ENCODE measurements at regions not wholly inside any gene's neighbourhood (a gene's known extent, or its start where the extent isn't known, plus 50 kb on each side); places are given as distances from the start of the nearest gene placed in this dataset.

GRCh38 chr4:92106816-92107215 lies 196.9 kb upstream of the GRID2 start:
- TF ChIP-seq EZH2 (IDR thresholded peaks at IDR 0.05; ENCODE audit: borderline replicate concordance, low read depth, low read length, severe bottlenecking) (no peak), CTCF (IDR thresholded peaks at IDR 0.05; ENCODE audit: borderline replicate concordance, extremely low read depth, low read length, poor library complexity, severe bottlenecking) (no peak)
- Histone ChIP-seq H3K4me2 (ENCODE audit: insufficient read depth, low read length) (no peak overlapping the region), H3K4me1 (ENCODE audit: insufficient read depth, low read length) (no peaks in the 10 kb centered on the region), H3K27ac (ENCODE audit: low read length) (no peak overlapping the region), H4K20me1 (ENCODE audit: insufficient read depth, low read length) (no peaks in the 10 kb centered on the region), H3K79me2 (ENCODE audit: insufficient read depth, low read length) (no peaks in the 10 kb centered on the region), H3K9ac (ENCODE audit: low read depth, low read length) (no peak overlapping the region), H3K36me3 (ENCODE audit: insufficient read depth, low read length) (no peaks in the 10 kb centered on the region), H3K9me3 (ENCODE audit: insufficient read depth, low read length, severe bottlenecking) (no peaks in the 10 kb centered on the region), H3K27me3 (ENCODE audit: insufficient read depth, low read length, poor library complexity) (no peaks in the 10 kb centered on the region), H2AFZ (ENCODE audit: low read depth, low read length) (no peak overlapping the region), H3K4me3 (ENCODE audit: low read depth in 1 of 2, low read length in 2 of 2) (no peak overlapping the region)
- no peak for DNase-seq
- no peak for ATAC-seq (ENCODE audit: insufficient read depth, low read depth)

- H3K27ac ChIP-seq (ENCODE audit: low read length), result no peak overlapping the region
- no peaks in the 10 kb centered on the region for H3K79me2 ChIP-seq (ENCODE audit: insufficient read depth, low read length)
- no peak overlapping the region for H2AFZ ChIP-seq (ENCODE audit: low read depth, low read length)
- no peak for TF ChIP-seq CTCF (IDR thresholded peaks at IDR 0.05; ENCODE audit: borderline replicate concordance, extremely low read depth, low read length, poor library complexity, severe bottlenecking)
- TF ChIP-seq EZH2 (IDR thresholded peaks at IDR 0.05; ENCODE audit: borderline replicate concordance, low read depth, low read length, severe bottlenecking), result no peak
- no peak overlapping the region for H3K4me3 ChIP-seq (ENCODE audit: low read depth in 1 of 2, low read length in 2 of 2)
- no peak overlapping the region for H3K9ac ChIP-seq (ENCODE audit: low read depth, low read length)
- H3K36me3 ChIP-seq (ENCODE audit: insufficient read depth, low read length), result no peaks in the 10 kb centered on the region
- H3K4me1 ChIP-seq (ENCODE audit: insufficient read depth, low read length), result no peaks in the 10 kb centered on the region
- no peaks in the 10 kb centered on the region for H3K9me3 ChIP-seq (ENCODE audit: insufficient read depth, low read length, severe bottlenecking)
- no peak overlapping the region for H3K4me2 ChIP-seq (ENCODE audit: insufficient read depth, low read length)
- no peaks in the 10 kb centered on the region for H4K20me1 ChIP-seq (ENCODE audit: insufficient read depth, low read length)
- ATAC-seq (ENCODE audit: insufficient read depth, low read depth) (no peak), DNase-seq (no peak)
- no peaks in the 10 kb centered on the region for H3K27me3 ChIP-seq (ENCODE audit: insufficient read depth, low read length, poor library complexity)
Observed at GRCh38 chr4:92111493-92111892, 192.3 kb upstream of the GRID2 start.

- no peak for ATAC-seq (ENCODE audit: insufficient read depth, low read depth)
- Histone ChIP-seq H4K20me1 (ENCODE audit: insufficient read depth, low read length) (no peaks in the 10 kb centered on the region), H3K27ac (ENCODE audit: low read length) (no peak overlapping the region), H3K36me3 (ENCODE audit: insufficient read depth, low read length) (no peaks in the 10 kb centered on the region), H3K4me2 (ENCODE audit: insufficient read depth, low read length) (no peak overlapping the region), H3K4me3 (ENCODE audit: low read depth in 1 of 2, low read length in 2 of 2) (no peak overlapping the region), H3K27me3 (ENCODE audit: insufficient read depth, low read length, poor library complexity) (no peaks in the 10 kb centered on the region), H2AFZ (ENCODE audit: low read depth, low read length) (no peak overlapping the region), H3K79me2 (ENCODE audit: insufficient read depth, low read length) (no peaks in the 10 kb centered on the region), H3K9me3 (ENCODE audit: insufficient read depth, low read length, severe bottlenecking) (no peaks in the 10 kb centered on the region), H3K4me1 (ENCODE audit: insufficient read depth, low read length) (no peaks in the 10 kb centered on the region), H3K9ac (ENCODE audit: low read depth, low read length) (no peak overlapping the region)
- DNase-seq, result no peak
- TF ChIP-seq CTCF (IDR thresholded peaks at IDR 0.05; ENCODE audit: borderline replicate concordance, extremely low read depth, low read length, poor library complexity, severe bottlenecking) (no peak), EZH2 (IDR thresholded peaks at IDR 0.05; ENCODE audit: borderline replicate concordance, low read depth, low read length, severe bottlenecking) (no peak)
Observed at GRCh38 chr4:92112805-92113204, 191.0 kb upstream of the GRID2 start.
